Caco-2 (cell line): ENCODE measurements at regions not wholly inside any gene's neighbourhood (a gene's known extent, or its start where the extent isn't known, plus 50 kb on each side); places are given as distances from the start of the nearest gene placed in this dataset.

Source experiments
- BruUV-seq: library from RNA; stranded (reverse); fragments of 400-500 nt; replicated peaks from 2 replicates; lab custom pipeline; 2021; lab: Mats Ljungman, UMichigan
- CTCF ChIA-PET: fragments of 300-600 bp; sonication (Branson Sonifier 250); formaldehyde crosslinking; loops from one replicate; lab custom pipeline; 2022; ENCODE audit warnings: antibody characterized with exemption; lab: Charles Lee
- POLR2A ChIA-PET: fragments of 300-600 bp; sonication (Branson Sonifier 250); formaldehyde crosslinking; loops from one replicate; lab custom pipeline; 2022; ENCODE audit warnings: antibody characterized with exemption; lab: Charles Lee
- DNase-seq, 2 experiments: peaks; one replicate each; pipeline versions ENCODE4 v3.0.0 to v3.0.0-alpha.2; 2020 to 2022
- H3K27me3 ChIP-seq: replicated peaks from 2 replicates; pipeline ENCODE4 v1.6.0; 2011; ENCODE audit warnings: low read length; ENCODE audit not compliant: control insufficient read depth, insufficient read depth
- H3K36me3 ChIP-seq: 2 replicates; pipeline ENCODE4 v1.5.1; 2011; ENCODE audit warnings: low read length; ENCODE audit not compliant: control insufficient read depth, insufficient read depth
- H3K4me1 ChIP-seq: fragments of 250-450 bp; sonication (Bioruptor Pico); 2 replicates; pipeline ENCODE4 v1.5.1; 2020; ENCODE audit warnings: mild to moderate bottlenecking
- H3K4me3 ChIP-seq: 2 replicates; pipeline ENCODE4 v1.5.1; 2011; ENCODE audit warnings: low read depth, mild to moderate bottlenecking, control low read depth, low read length
- H3K9me3 ChIP-seq: fragments of 250-450 bp; sonication (Bioruptor Pico); 2 replicates; pipeline ENCODE4 v1.5.1; 2020; ENCODE audit warnings: mild to moderate bottlenecking, moderate library complexity
- H3K27ac Mint-ChIP-seq: one replicate; pipeline ENCODE4 v1.8.0; 2022; ENCODE audit warnings: mixed read lengths; ENCODE audit not compliant: unreplicated experiment
- H3K27me3 Mint-ChIP-seq: one replicate; pipeline ENCODE4 v1.8.0; 2022; ENCODE audit warnings: mixed read lengths; ENCODE audit not compliant: insufficient read depth, unreplicated experiment
- H3K36me3 Mint-ChIP-seq: one replicate; pipeline ENCODE4 v1.8.0; 2022; ENCODE audit warnings: mild to moderate bottlenecking, mixed read lengths; ENCODE audit not compliant: insufficient read depth, unreplicated experiment
- H3K4me1 Mint-ChIP-seq: one replicate; pipeline ENCODE4 v1.8.0; 2022; ENCODE audit warnings: low read depth, mixed read lengths; ENCODE audit not compliant: unreplicated experiment
- H3K4me3 Mint-ChIP-seq: one replicate; pipeline ENCODE4 v1.8.0; 2022; ENCODE audit warnings: mild to moderate bottlenecking, moderate library complexity, mixed read lengths; ENCODE audit not compliant: unreplicated experiment
- H3K9me3 Mint-ChIP-seq: one replicate; pipeline ENCODE4 v1.8.0; 2022; ENCODE audit warnings: mixed read lengths; ENCODE audit not compliant: unreplicated experiment
- intact Hi-C: fragments of 100-400 bp; cut with micrococcal nuclease; formaldehyde crosslinking; loops from one replicate; pipeline ENCODE4 v1.10.0; 2022; ENCODE audit not compliant: unreplicated experiment
- TF ChIP-seq, protein P1 (sequence below), 2 experiments: fragments of 200-600 bp in 1 of 2; IDR thresholded peaks; 1 replicate in 1 of 2; 2 replicates in 1 of 2; pipeline versions ENCODE4 v1.5.1 to v1.8.0; 2011 to 2022; ENCODE audit warnings: antibody characterized with exemption in 1 of 2, control low read depth in 1 of 2, inconsistent platforms in 1 of 2, low read depth in 1 of 2, low read length in 1 of 2, mild to moderate bottlenecking in 1 of 2, moderate library complexity in 1 of 2; ENCODE audit not compliant: insufficient read depth in 1 of 2, severe bottlenecking in 1 of 2, unreplicated experiment in 1 of 2

DNA sequence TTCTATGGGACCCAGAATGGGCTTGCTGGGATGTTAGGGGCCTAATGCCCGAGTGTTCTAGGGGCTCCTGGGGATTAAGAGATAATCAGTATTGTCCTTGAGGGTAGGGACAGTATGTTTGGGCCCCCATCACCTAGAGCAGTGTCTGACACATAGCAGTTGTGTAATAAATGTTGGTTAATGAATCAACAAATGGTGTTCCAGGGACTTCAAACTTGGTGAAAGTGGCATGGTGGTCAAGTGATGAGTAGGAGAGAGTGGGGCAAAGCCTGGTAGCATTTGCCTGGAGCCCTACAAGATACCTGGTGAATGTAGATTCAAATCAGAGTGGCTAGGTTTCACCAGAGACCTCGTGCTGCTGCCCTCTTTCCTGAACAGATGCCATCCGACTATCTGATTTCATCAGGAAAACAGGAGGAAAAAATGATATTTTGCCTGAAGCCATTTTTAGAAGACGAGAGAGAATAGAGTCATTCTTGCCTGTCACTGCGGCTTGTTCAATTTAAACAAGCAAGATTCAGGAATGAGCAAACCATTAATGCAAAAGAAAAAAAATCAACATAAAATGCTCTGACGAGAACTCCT lies 117.3 kb downstream of the RPL22L1 start:
- Histone ChIP-seq H3K9me3 (no peaks in the 10 kb centered on the region), H3K27me3 (no peaks in the 10 kb centered on the region), H3K36me3 (no peaks in the 10 kb centered on the region), H3K4me3 (no peak overlapping the region), H3K4me1 (no peaks in the 10 kb centered on the region)
- TF ChIP-seq, protein P1, sequence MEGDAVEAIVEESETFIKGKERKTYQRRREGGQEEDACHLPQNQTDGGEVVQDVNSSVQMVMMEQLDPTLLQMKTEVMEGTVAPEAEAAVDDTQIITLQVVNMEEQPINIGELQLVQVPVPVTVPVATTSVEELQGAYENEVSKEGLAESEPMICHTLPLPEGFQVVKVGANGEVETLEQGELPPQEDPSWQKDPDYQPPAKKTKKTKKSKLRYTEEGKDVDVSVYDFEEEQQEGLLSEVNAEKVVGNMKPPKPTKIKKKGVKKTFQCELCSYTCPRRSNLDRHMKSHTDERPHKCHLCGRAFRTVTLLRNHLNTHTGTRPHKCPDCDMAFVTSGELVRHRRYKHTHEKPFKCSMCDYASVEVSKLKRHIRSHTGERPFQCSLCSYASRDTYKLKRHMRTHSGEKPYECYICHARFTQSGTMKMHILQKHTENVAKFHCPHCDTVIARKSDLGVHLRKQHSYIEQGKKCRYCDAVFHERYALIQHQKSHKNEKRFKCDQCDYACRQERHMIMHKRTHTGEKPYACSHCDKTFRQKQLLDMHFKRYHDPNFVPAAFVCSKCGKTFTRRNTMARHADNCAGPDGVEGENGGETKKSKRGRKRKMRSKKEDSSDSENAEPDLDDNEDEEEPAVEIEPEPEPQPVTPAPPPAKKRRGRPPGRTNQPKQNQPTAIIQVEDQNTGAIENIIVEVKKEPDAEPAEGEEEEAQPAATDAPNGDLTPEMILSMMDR (IDR thresholded peaks at IDR 0.05; ENCODE audit: insufficient read depth in 1 of 2, low read depth in 1 of 2, low read length in 1 of 2, severe bottlenecking in 1 of 2, unreplicated experiment in 1 of 2), result no peak
- ChIA-PET CTCF (no interaction called here), POLR2A (no interaction called here)
- no peak overlapping the region for H3K27ac Mint-ChIP-seq
- H3K9me3 Mint-ChIP-seq, result peaks cover 20% of the 10 kb centered on the region
- no peak for DNase-seq
- H3K4me1 Mint-ChIP-seq, result no peaks in the 10 kb centered on the region
- no peaks in the 10 kb centered on the region for H3K27me3 Mint-ChIP-seq
- H3K4me3 Mint-ChIP-seq, result no peak overlapping the region
- intact Hi-C loops, result no loop called here
- no peaks in the 10 kb centered on the region for H3K36me3 Mint-ChIP-seq
- no TSS peak for BruUV-seq

DNA sequence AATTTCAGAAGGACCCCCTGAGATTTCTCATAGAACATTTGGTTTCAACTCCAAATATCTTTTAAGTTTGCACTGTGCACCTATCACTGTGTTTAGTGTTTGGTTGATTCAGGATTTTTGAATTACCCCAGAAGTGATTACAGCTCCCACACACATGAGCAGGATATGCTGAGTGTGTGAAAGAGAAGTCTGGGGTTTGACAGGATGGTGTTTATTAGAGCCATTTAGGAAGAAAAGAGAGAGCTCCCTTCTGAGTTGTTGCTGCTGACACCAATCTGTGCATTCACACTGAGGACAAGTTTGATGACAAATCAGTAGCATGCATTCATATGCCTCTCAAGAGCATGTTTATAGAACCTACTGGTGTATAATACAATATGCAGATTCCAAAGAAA lies 118.1 kb downstream of the RPL22L1 start:
- no TSS peak for BruUV-seq
- TF ChIP-seq, protein P1 (IDR thresholded peaks at IDR 0.05; ENCODE audit: insufficient read depth in 1 of 2, low read depth in 1 of 2, low read length in 1 of 2, severe bottlenecking in 1 of 2, unreplicated experiment in 1 of 2), result no peak
- H3K36me3 ChIP-seq, result no peaks in the 10 kb centered on the region
- Mint-ChIP-seq H3K36me3 (no peaks in the 10 kb centered on the region), H3K9me3 (peaks cover 28% of the 10 kb centered on the region), H3K27me3 (no peaks in the 10 kb centered on the region), H3K4me1 (peaks cover 7% of the 10 kb centered on the region), H3K4me3 (no peak overlapping the region), H3K27ac (no peak overlapping the region)
- no peaks in the 10 kb centered on the region for H3K4me1 ChIP-seq
- DNase-seq, result no peak
- H3K4me3 ChIP-seq, result no peak overlapping the region
- intact Hi-C loops, result no loop called here
- H3K27me3 ChIP-seq, result no peaks in the 10 kb centered on the region
- ChIA-PET CTCF (no interaction called here), POLR2A (no interaction called here)
- no peaks in the 10 kb centered on the region for H3K9me3 ChIP-seq

DNA sequence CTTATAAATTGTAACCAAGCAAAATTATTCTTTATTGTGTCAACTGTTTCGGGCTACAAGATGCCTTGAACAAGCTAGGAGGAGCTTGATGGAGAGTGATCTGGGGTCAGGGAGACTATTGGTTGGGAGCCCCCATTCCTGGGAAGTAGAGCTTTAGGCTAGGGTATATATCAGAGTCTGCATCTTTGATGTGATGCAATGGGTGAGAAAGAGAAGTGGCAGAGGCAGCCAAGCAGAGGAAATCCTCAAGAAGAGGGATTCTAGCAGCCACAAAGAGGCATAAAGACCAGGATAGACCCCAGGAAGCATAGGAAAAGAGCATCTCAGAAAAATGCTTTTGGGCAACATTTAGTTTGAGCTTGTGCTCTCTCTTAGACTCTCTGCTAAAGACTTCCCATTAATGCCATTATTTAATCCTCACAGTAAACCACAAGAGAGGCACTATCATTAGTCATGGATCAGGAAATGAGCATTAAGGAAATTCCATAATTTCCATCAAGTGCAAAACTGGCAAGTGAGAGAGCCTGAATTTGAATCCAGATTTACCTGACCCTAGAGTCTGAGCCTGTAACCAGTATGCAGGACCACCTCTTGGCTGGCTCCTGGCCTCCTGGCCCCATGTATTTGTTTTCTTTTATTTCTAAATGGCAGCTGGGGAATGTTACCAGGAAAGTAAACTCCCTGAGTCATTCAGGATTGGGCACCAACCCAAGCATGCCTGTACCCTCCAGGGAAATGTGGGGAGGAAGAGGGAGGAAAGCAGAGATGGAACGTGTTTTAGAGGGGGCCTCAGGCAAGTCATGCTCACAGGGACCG lies 118.7 kb downstream of the RPL22L1 start:
- CTCF ChIA-PET, result no interaction called here

More for the DNA sequence above, 118.7 kb downstream of the RPL22L1 start:
- Histone ChIP-seq H3K4me1 (peaks cover 4% of the 10 kb centered on the region), H3K36me3 (no peaks in the 10 kb centered on the region), H3K4me3 (no peak overlapping the region), H3K9me3 (peaks cover 1% of the 10 kb centered on the region; the same call in 1 of the 2 replicates), H3K27me3 (no peaks in the 10 kb centered on the region)
- DNase-seq, result no peak
- Mint-ChIP-seq H3K9me3 (peaks cover 34% of the 10 kb centered on the region), H3K4me1 (peaks cover 13% of the 10 kb centered on the region), H3K36me3 (peaks cover 4% of the 10 kb centered on the region), H3K27me3 (no peaks in the 10 kb centered on the region), H3K4me3 (no peak overlapping the region), H3K27ac (no peak overlapping the region)
- no TSS peak for BruUV-seq
- POLR2A ChIA-PET, result no interaction called here
- intact Hi-C loops, result no loop called here
- TF ChIP-seq, protein P1 (IDR thresholded peaks at IDR 0.05; ENCODE audit: insufficient read depth in 1 of 2, low read depth in 1 of 2, low read length in 1 of 2, severe bottlenecking in 1 of 2, unreplicated experiment in 1 of 2), result no peak
